ENCODE measurements at regions not wholly inside any gene's neighbourhood (a gene's known extent, or its start where the extent isn't known, plus 50 kb on each side); places are given as distances from the start of the nearest gene placed in this dataset.

GRCh38 chr11:16610213-16610737 is 128.2 kb upstream of the C11orf58 start:
- H3K9me3 Mint-ChIP-seq, result peaks cover 4% of the 10 kb centered on the region
- H3K4me3 Mint-ChIP-seq, result no peak overlapping the region
- H3K27me3 Mint-ChIP-seq, result peaks cover 40% of the 10 kb centered on the region
- ATAC-seq, result no peak
- no peak overlapping the region for H3K27ac Mint-ChIP-seq
- H3K4me1 Mint-ChIP-seq, result peaks cover 33% of the 10 kb centered on the region
- DNase-seq, result no peak
- H3K36me3 Mint-ChIP-seq (ENCODE audit: low read depth), result peaks cover 5% of the 10 kb centered on the region

GRCh38 chr11:16609769-16610168 is 128.7 kb upstream of the C11orf58 start:
- H3K36me3 Mint-ChIP-seq (ENCODE audit: low read depth), result peaks cover 5% of the 10 kb centered on the region
- DNase-seq, result no peak
- H3K4me1 Mint-ChIP-seq, result peaks cover 35% of the 10 kb centered on the region
- no peak for ATAC-seq
- H3K27ac Mint-ChIP-seq, result no peak overlapping the region
- H3K4me3 Mint-ChIP-seq, result no peak overlapping the region
- H3K9me3 Mint-ChIP-seq, result peaks cover 4% of the 10 kb centered on the region
- H3K27me3 Mint-ChIP-seq, result peaks cover 38% of the 10 kb centered on the region

- peaks cover 4% of the 10 kb centered on the region for H3K9me3 Mint-ChIP-seq
- DNase-seq (no peak), ATAC-seq (no peak)
- H3K36me3 Mint-ChIP-seq (ENCODE audit: low read depth), result peaks cover 8% of the 10 kb centered on the region
- H3K4me1 Mint-ChIP-seq, result peaks cover 37% of the 10 kb centered on the region
- H3K27ac Mint-ChIP-seq, result no peak overlapping the region
- no peak overlapping the region for H3K4me3 Mint-ChIP-seq
- H3K27me3 Mint-ChIP-seq, result peaks cover 41% of the 10 kb centered on the region
Observed at GRCh38 chr11:16607675-16608644, 130.5 kb upstream of the C11orf58 start.

GRCh38 chr11:16606784-16607674 is 131.4 kb upstream of the C11orf58 start:
- H3K36me3 Mint-ChIP-seq (ENCODE audit: low read depth), result peaks cover 8% of the 10 kb centered on the region
- peak overlapping the region; percentile 74 for H3K27ac Mint-ChIP-seq
- peaks cover 4% of the 10 kb centered on the region for H3K9me3 Mint-ChIP-seq
- peak overlapping the region; percentile 76 for H3K4me3 Mint-ChIP-seq
- DNase-seq, result no peak
- H3K27me3 Mint-ChIP-seq, result peaks cover 43% of the 10 kb centered on the region
- no peak for ATAC-seq
- peaks cover 30% of the 10 kb centered on the region for H3K4me1 Mint-ChIP-seq

- no peaks in the 10 kb centered on the region for H3K9me3 Mint-ChIP-seq
- DNase-seq (peak; percentile 89), ATAC-seq (peak; percentile 87)
- H3K27ac Mint-ChIP-seq, result peak overlapping the region; percentile 74
- peaks cover 4% of the 10 kb centered on the region for H3K36me3 Mint-ChIP-seq (ENCODE audit: low read depth)
- H3K4me1 Mint-ChIP-seq, result peaks cover 25% of the 10 kb centered on the region
- peak overlapping the region; percentile 76 for H3K4me3 Mint-ChIP-seq
- H3K27me3 Mint-ChIP-seq, result peaks cover 46% of the 10 kb centered on the region
Observed at GRCh38 chr11:16605894-16606783, 132.3 kb upstream of the C11orf58 start.

- Mint-ChIP-seq H3K4me1 (peaks cover 25% of the 10 kb centered on the region), H3K9me3 (no peaks in the 10 kb centered on the region), H3K27ac (no peak overlapping the region), H3K27me3 (peaks cover 49% of the 10 kb centered on the region), H3K36me3 (ENCODE audit: low read depth) (peaks cover 4% of the 10 kb centered on the region), H3K4me3 (peak overlapping the region; percentile 76)
- ATAC-seq (no peak), DNase-seq (no peak)
Observed at GRCh38 chr11:16605389-16605893, 133.0 kb upstream of the C11orf58 start.

GRCh38 chr11:16604794-16605388 is 133.6 kb upstream of the C11orf58 start:
- ATAC-seq, result no peak
- H3K36me3 Mint-ChIP-seq (ENCODE audit: low read depth), result peaks cover 4% of the 10 kb centered on the region
- no peaks in the 10 kb centered on the region for H3K9me3 Mint-ChIP-seq

GRCh38 chr11:16603890-16604793 is 134.3 kb upstream of the C11orf58 start:
- Mint-ChIP-seq H3K4me1 (peaks cover 25% of the 10 kb centered on the region), H3K27me3 (peaks cover 58% of the 10 kb centered on the region), H3K27ac (no peak overlapping the region), H3K4me3 (peak overlapping the region; percentile 49), H3K36me3 (ENCODE audit: low read depth) (peaks cover 4% of the 10 kb centered on the region), H3K9me3 (no peaks in the 10 kb centered on the region)
- DNase-seq, result no peak
- no peak for ATAC-seq

More at GRCh38 chr11:16604794-16605388, 133.6 kb upstream of the C11orf58 start:
- peak overlapping the region; percentile 76 for H3K4me3 Mint-ChIP-seq
- peaks cover 25% of the 10 kb centered on the region for H3K4me1 Mint-ChIP-seq
- H3K27ac Mint-ChIP-seq, result no peak overlapping the region
- DNase-seq, result peak; percentile 7
- peaks cover 54% of the 10 kb centered on the region for H3K27me3 Mint-ChIP-seq

- no peak overlapping the region for H3K27ac Mint-ChIP-seq
- peaks cover 4% of the 10 kb centered on the region for H3K36me3 Mint-ChIP-seq (ENCODE audit: low read depth)
- H3K4me3 Mint-ChIP-seq, result no peak overlapping the region
- H3K27me3 Mint-ChIP-seq, result peaks cover 63% of the 10 kb centered on the region
- ATAC-seq (no peak), DNase-seq (no peak)
- no peaks in the 10 kb centered on the region for H3K9me3 Mint-ChIP-seq
- H3K4me1 Mint-ChIP-seq, result peaks cover 25% of the 10 kb centered on the region
Observed at GRCh38 chr11:16603245-16603644, 135.2 kb upstream of the C11orf58 start.

- ATAC-seq (no peak), DNase-seq (no peak)
- H3K4me1 Mint-ChIP-seq, result peaks cover 2% of the 10 kb centered on the region
- H3K4me3 Mint-ChIP-seq, result no peak overlapping the region
- H3K27me3 Mint-ChIP-seq, result peaks cover 38% of the 10 kb centered on the region
- H3K27ac Mint-ChIP-seq, result no peak overlapping the region
- peaks cover 2% of the 10 kb centered on the region for H3K36me3 Mint-ChIP-seq (ENCODE audit: low read depth)
- H3K9me3 Mint-ChIP-seq, result no peaks in the 10 kb centered on the region
Observed at GRCh38 chr11:16598906-16599305, 139.5 kb upstream of the C11orf58 start.

- no peaks in the 10 kb centered on the region for H3K4me1 Mint-ChIP-seq
- peaks cover 30% of the 10 kb centered on the region for H3K27me3 Mint-ChIP-seq
- H3K9me3 Mint-ChIP-seq, result no peaks in the 10 kb centered on the region
- H3K4me3 Mint-ChIP-seq, result no peak overlapping the region
- ATAC-seq, result no peak
- H3K27ac Mint-ChIP-seq, result no peak overlapping the region
- no peak for DNase-seq
- no peaks in the 10 kb centered on the region for H3K36me3 Mint-ChIP-seq (ENCODE audit: low read depth)
Observed at GRCh38 chr11:16598032-16598431, 140.4 kb upstream of the C11orf58 start.

GRCh38 chr11:16596231-16596630 is 142.2 kb upstream of the C11orf58 start:
- Mint-ChIP-seq H3K4me1 (no peaks in the 10 kb centered on the region), H3K4me3 (no peak overlapping the region), H3K36me3 (ENCODE audit: low read depth) (no peaks in the 10 kb centered on the region), H3K9me3 (no peaks in the 10 kb centered on the region), H3K27me3 (peaks cover 19% of the 10 kb centered on the region), H3K27ac (no peak overlapping the region)
- no peak for DNase-seq
- no peak for ATAC-seq

Data from activated naive CD8-positive, alpha-beta T cell treated with anti-CD3 and anti-CD28 coated beads, Interleukin-2, amount 50 U/mL, for 24 hours (primary cell).